ENCODE measurements at regions not wholly inside any gene's neighbourhood (a gene's known extent, or its start where the extent isn't known, plus 50 kb on each side); places are given as distances from the start of the nearest gene placed in this dataset.

- DNase-seq (ENCODE audit: low read depth): no peak
- TF ChIP-seq CTCF (IDR thresholded peaks at IDR 0.05; ENCODE audit: low read depth, low read length, missing control alignments): no peak
- no peak overlapping the region for H3K4me3 ChIP-seq (ENCODE audit: low read depth, low read length)
Observed at GRCh38 chr2:83695530-83695929, 763.5 kb downstream of the SUCLG1 start.

GRCh38 chr2:83695037-83695436 lies 764.0 kb downstream of the SUCLG1 start:
- TF ChIP-seq CTCF (IDR thresholded peaks at IDR 0.05; ENCODE audit: low read depth, low read length, missing control alignments): no peak
- H3K4me3 ChIP-seq (ENCODE audit: low read depth, low read length): no peak overlapping the region
- no peak for DNase-seq (ENCODE audit: low read depth)

- TF ChIP-seq CTCF (IDR thresholded peaks at IDR 0.05; ENCODE audit: low read depth, low read length, missing control alignments): no peak
- DNase-seq (ENCODE audit: low read depth): no peak
- no peak overlapping the region for H3K4me3 ChIP-seq (ENCODE audit: low read depth, low read length)
Observed at GRCh38 chr2:83689402-83689801, 769.7 kb downstream of the SUCLG1 start.

GRCh38 chr2:83686863-83687262 lies 772.2 kb downstream of the SUCLG1 start:
- no peak overlapping the region for H3K4me3 ChIP-seq (ENCODE audit: low read depth, low read length)
- no peak for DNase-seq (ENCODE audit: low read depth)
- TF ChIP-seq CTCF (IDR thresholded peaks at IDR 0.05; ENCODE audit: low read depth, low read length, missing control alignments): no peak

GRCh38 chr2:83674050-83674449 lies 785.0 kb downstream of the SUCLG1 start:
- TF ChIP-seq CTCF (IDR thresholded peaks at IDR 0.05; ENCODE audit: low read depth, low read length, missing control alignments): no peak
- H3K4me3 ChIP-seq (ENCODE audit: low read depth, low read length): no peak overlapping the region
- no peak for DNase-seq (ENCODE audit: low read depth)

GRCh38 chr2:83665894-83666293 lies 793.2 kb downstream of the SUCLG1 start:
- H3K4me3 ChIP-seq (ENCODE audit: low read depth, low read length): no peak overlapping the region
- no peak for TF ChIP-seq CTCF (IDR thresholded peaks at IDR 0.05; ENCODE audit: low read depth, low read length, missing control alignments)
- DNase-seq (ENCODE audit: low read depth): no peak

- no peak for TF ChIP-seq CTCF (IDR thresholded peaks at IDR 0.05; ENCODE audit: low read depth, low read length, missing control alignments)
- H3K4me3 ChIP-seq (ENCODE audit: low read depth, low read length): no peak overlapping the region
Observed at GRCh38 chr2:83665154-83665553, 793.9 kb downstream of the SUCLG1 start.

More at GRCh38 chr2:83665154-83665553, 793.9 kb downstream of the SUCLG1 start:
- no peak for DNase-seq (ENCODE audit: low read depth)
